GM12878 (cell line): ENCODE measurements at regions not wholly inside any gene's neighbourhood (a gene's known extent, or its start where the extent isn't known, plus 50 kb on each side); places are given as distances from the start of the nearest gene placed in this dataset.

Experiments used
- ATAC-seq: fragments of 200-7000 bp; cut with Tn5 transposase; 3 replicates; pipeline ENCODE4 v1.9.1; 2020; ENCODE audit warnings: mild to moderate bottlenecking, moderate library complexity
- BruUV-seq: library from RNA; stranded (reverse); fragments of 400-500 nt; replicated peaks from 2 replicates; lab custom pipeline; 2021; lab: Mats Ljungman, UMichigan
- CTCF ChIA-PET: fragments of 300-600 bp; sonication (Branson Sonifier 250); formaldehyde crosslinking; extraction: SDS; loops from one replicate; lab custom pipeline; 2021; ENCODE audit warnings: inconsistent platforms; lab: Yijun Ruan, JAX
- POLR2A ChIA-PET: fragments of 350-600 bp; formaldehyde crosslinking; extraction: SDS; loops from one replicate; lab custom pipeline; 2021; ENCODE audit warnings: inconsistent platforms; lab: Charles Lee
- RAD21 ChIA-PET: fragments of 300-600 bp; sonication (Branson Sonifier 250); formaldehyde crosslinking; loops from one replicate; lab custom pipeline; 2023; ENCODE audit warnings: antibody characterized with exemption; ENCODE audit not compliant: unreplicated experiment; lab: Charles Lee
- SMC1A ChIA-PET: fragments of 300-600 bp; sonication (Branson Sonifier 250); formaldehyde crosslinking; loops from one replicate; lab custom pipeline; 2023; ENCODE audit not compliant: unreplicated experiment, uncharacterized antibody; lab: Charles Lee
- DNase-seq: peaks from one replicate; pipeline ENCODE4 v3.0.0-alpha.2; 2011; ENCODE audit warnings: low read depth, low spot score
- FAIRE-seq: peaks from 3 replicates; lab custom pipeline; 2011; peaks lifted over from hg19 to GRCh38; lab: Jason Lieb, UNC
- H2AFZ ChIP-seq: 2 replicates; pipeline ENCODE4 v1.6.0; 2011; ENCODE audit warnings: low read depth, low read length, control low read depth; ENCODE audit not compliant: control insufficient read depth
- H3K27ac ChIP-seq: 2 replicates; pipeline ENCODE4 v1.5.1; 2011; ENCODE audit warnings: control low read depth; ENCODE audit not compliant: control insufficient read depth, insufficient read depth
- H3K27me3 ChIP-seq, 2 experiments: replicated peaks in 1 of 2; 2 replicates each; pipeline versions ENCODE4 v1.6.0 to v1.6.1; 2011; ENCODE audit warnings: low read length in 1 of 2; ENCODE audit not compliant: control insufficient read depth in 2 of 2, insufficient read depth in 2 of 2
- H3K36me3 ChIP-seq, 2 experiments: 2 replicates each; pipeline ENCODE4 v1.5.1; 2011; ENCODE audit warnings: low read length in 1 of 2; ENCODE audit not compliant: control insufficient read depth in 2 of 2, insufficient read depth in 2 of 2
- H3K4me1 ChIP-seq: 2 replicates; pipeline ENCODE4 v1.6.1; 2011; ENCODE audit warnings: mild to moderate bottlenecking, low read length, moderate library complexity, mixed read lengths; ENCODE audit not compliant: control insufficient read depth, insufficient read depth
- H3K4me2 ChIP-seq: 2 replicates; pipeline ENCODE4 v1.6.0; 2011; ENCODE audit warnings: control low read depth; ENCODE audit not compliant: control insufficient read depth, insufficient read depth
- H3K4me3 ChIP-seq: fragments of 200-600 bp; sonication (generic); 2 replicates; pipeline ENCODE4 v1.5.1; 2016
- H3K79me2 ChIP-seq: 2 replicates; pipeline ENCODE4 v1.6.0; 2011; ENCODE audit warnings: low read length; ENCODE audit not compliant: control insufficient read depth, insufficient read depth
- H3K9ac ChIP-seq: 2 replicates; pipeline ENCODE4 v1.8.0; 2011; ENCODE audit warnings: low read length, control low read depth, mixed read lengths; ENCODE audit not compliant: control insufficient read depth, insufficient read depth
- H3K9me3 ChIP-seq: replicated peaks from 3 replicates; pipeline ENCODE4 v1.5.1; 2011; ENCODE audit warnings: mild to moderate bottlenecking, low read length; ENCODE audit not compliant: control insufficient read depth, insufficient read depth
- H4K20me1 ChIP-seq: 2 replicates; pipeline ENCODE4 v1.6.0; 2011; ENCODE audit not compliant: control insufficient read depth, insufficient read depth
- ATF2 ChIP-seq: IDR thresholded peaks from 2 replicates; pipeline ENCODE4 v1.6.1; 2012; ENCODE audit warnings: low read length, inconsistent platforms
- ATF7 ChIP-seq: fragments of 450-650 bp; IDR thresholded peaks from 2 replicates; pipeline ENCODE4 v1.6.1; 2016; ENCODE audit warnings: low read depth, mild to moderate bottlenecking
- ESRRA ChIP-seq: IDR thresholded peaks from 2 replicates; pipeline ENCODE4 v1.6.1; 2012; ENCODE audit warnings: mild to moderate bottlenecking, low read length, improper control_type of control experiment
- JUNB ChIP-seq: IDR thresholded peaks from 2 replicates; pipeline ENCODE4 v1.6.1; 2016; ENCODE audit warnings: antibody characterized with exemption, mild to moderate bottlenecking
- RAD51 ChIP-seq: fragments of 450-650 bp; IDR thresholded peaks from 2 replicates; pipeline ENCODE4 v1.6.1; 2016; ENCODE audit warnings: moderate library complexity, mild to moderate bottlenecking, inconsistent platforms
- SPI1 ChIP-seq: IDR thresholded peaks from 2 replicates; pipeline ENCODE4 v1.6.1; 2011; ENCODE audit warnings: low read depth, mild to moderate bottlenecking, low read length, moderate library complexity, borderline replicate concordance; ENCODE audit not compliant: insufficient read depth
- SREBF1 ChIP-seq: IDR thresholded peaks from 2 replicates; pipeline ENCODE4 v1.6.1; 2012; ENCODE audit warnings: mild to moderate bottlenecking, low read length
- TCF3 ChIP-seq: IDR thresholded peaks from 2 replicates; pipeline ENCODE4 v1.6.1; 2012; ENCODE audit warnings: low read depth, mild to moderate bottlenecking, low read length, borderline replicate concordance; ENCODE audit not compliant: insufficient read depth
- WGBS: methylation state at CpG from one replicate; pipeline ENCODE4 v1.1.6; 2016; ENCODE audit warnings: low lambda C conversion rate; ENCODE audit not compliant: insufficient replicate concordance, insufficient coverage; ENCODE audit errors: missing lambda C conversion rate; 5-methylcytosine and 5-hydroxymethylcytosine counted together
- in situ Hi-C: fragments of 300-500 bp; cut with MboI; formaldehyde crosslinking; loops from 9 replicates; pipeline ENCODE4 v1.14.3; 2018; ENCODE audit warnings: mixed read lengths
- intact Hi-C: fragments of 100-400 bp; cut with micrococcal nuclease; formaldehyde crosslinking; loops from one replicate; pipeline ENCODE4 v1.14.2; 2022; ENCODE audit not compliant: unreplicated experiment
- TF ChIP-seq, protein P1 (sequence below): fragments of 450-650 bp; IDR thresholded peaks from 2 replicates; pipeline ENCODE4 v1.6.1; 2014; ENCODE audit warnings: mild to moderate bottlenecking

DNA sequence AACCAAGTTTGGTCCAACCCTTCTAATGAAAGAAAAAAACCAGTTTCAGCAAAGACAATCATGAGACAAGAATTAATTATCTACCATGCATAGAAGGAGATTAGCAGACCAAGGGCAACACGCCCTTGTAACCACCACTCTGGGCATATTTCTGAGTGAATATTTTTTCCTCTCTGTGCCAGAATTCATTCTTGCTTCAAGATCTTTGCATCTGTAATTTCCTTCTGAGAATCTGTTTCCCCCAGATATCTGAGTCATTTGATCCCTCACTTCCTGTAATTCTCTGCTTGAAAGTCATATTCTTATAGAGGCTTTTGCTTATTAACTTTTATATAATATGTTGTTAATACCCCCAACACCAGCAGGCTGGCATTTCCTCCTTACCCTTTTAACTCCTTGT lies 243.7 kb downstream of the SLC16A7 start:
- 0% methylated on average over 1 of the region's 1 CpG for WGBS
- H3K9me3 ChIP-seq = no peaks in the 10 kb centered on the region
- RAD21 ChIA-PET = no interaction called here
- H3K79me2 ChIP-seq = no peaks in the 10 kb centered on the region
- no peak overlapping the region for H2AFZ ChIP-seq
- SMC1A ChIA-PET = no interaction called here
- TF ChIP-seq JUNB (no peak), ESRRA (no peak)
- no TSS peak for BruUV-seq
- H3K36me3 ChIP-seq = no peaks in the 10 kb centered on the region
- in situ Hi-C loops (loop anchor here (10.0 kb wide), 1 partner anchor 435 kb away; no protein-coding TSS in a partner anchor), intact Hi-C loops (no loop called here)
- no peaks in the 10 kb centered on the region for H3K4me1 ChIP-seq
- no peaks in the 10 kb centered on the region for H3K27me3 ChIP-seq
- H3K27ac ChIP-seq = no peak overlapping the region
- H3K4me2 ChIP-seq = no peak overlapping the region
- CTCF ChIA-PET = no interaction called here
- ATAC-seq (no peak), FAIRE-seq (no peak), DNase-seq (no peak)
- no peak overlapping the region for H3K4me3 ChIP-seq
- POLR2A ChIA-PET = no interaction called here
- H4K20me1 ChIP-seq = no peaks in the 10 kb centered on the region
- no peak overlapping the region for H3K9ac ChIP-seq

DNA sequence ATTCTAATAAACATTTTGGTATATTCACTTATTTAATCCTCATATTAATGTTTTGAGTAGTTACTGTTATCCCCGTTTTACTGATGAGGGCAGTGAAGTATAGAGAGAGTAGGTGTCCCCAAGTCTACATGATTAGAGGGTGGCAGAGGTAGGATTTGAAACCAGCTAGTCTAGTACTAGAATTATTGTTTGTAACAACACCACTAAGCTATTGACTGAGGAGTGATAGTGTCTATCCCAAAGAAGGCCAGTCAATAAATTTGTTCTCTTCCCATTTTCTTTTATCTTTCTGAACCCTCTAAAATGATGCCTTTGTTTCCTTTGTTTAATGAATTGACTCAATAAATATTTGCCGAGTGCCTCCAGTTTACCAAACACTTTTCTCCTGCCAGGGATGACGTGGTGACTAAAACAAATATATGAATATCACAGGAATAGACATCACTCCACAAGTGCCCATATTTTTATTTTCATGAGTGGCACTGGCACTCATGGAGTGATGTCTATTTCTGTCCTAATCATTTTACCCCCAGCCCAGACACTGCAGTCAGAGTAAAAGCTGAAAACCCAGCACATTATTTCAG lies 247.5 kb downstream of the SLC16A7 start:
- no peaks in the 10 kb centered on the region for H3K79me2 ChIP-seq
- no peak overlapping the region for H3K4me2 ChIP-seq
- in situ Hi-C loops (no loop called here), intact Hi-C loops (no loop called here)
- TF ChIP-seq SREBF1 (no peak), ATF2 (no peak), RAD51 (no peak), TCF3 (no peak), ATF7 (no peak), SPI1 (no peak)
- TF ChIP-seq, protein P1, sequence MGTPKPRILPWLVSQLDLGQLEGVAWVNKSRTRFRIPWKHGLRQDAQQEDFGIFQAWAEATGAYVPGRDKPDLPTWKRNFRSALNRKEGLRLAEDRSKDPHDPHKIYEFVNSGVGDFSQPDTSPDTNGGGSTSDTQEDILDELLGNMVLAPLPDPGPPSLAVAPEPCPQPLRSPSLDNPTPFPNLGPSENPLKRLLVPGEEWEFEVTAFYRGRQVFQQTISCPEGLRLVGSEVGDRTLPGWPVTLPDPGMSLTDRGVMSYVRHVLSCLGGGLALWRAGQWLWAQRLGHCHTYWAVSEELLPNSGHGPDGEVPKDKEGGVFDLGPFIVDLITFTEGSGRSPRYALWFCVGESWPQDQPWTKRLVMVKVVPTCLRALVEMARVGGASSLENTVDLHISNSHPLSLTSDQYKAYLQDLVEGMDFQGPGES = no peak
- H3K27me3 ChIP-seq = no peaks in the 10 kb centered on the region
- no peaks in the 10 kb centered on the region for H4K20me1 ChIP-seq
- no peak for DNase-seq
- no peak for ATAC-seq
- H3K9ac ChIP-seq = no peak overlapping the region
- no peaks in the 10 kb centered on the region for H3K9me3 ChIP-seq
- RAD21 ChIA-PET = interaction anchor here (1.2 kb wide), 1 partner anchor 8 kb away, joined by 3 read pairs; no protein-coding TSS in a partner anchor
- no peak overlapping the region for H3K4me3 ChIP-seq
- no peak for FAIRE-seq
- POLR2A ChIA-PET = no interaction called here
- SMC1A ChIA-PET = interaction anchor here (1.5 kb wide), 1 partner anchor 33 kb away, joined by 3 read pairs; no protein-coding TSS in a partner anchor
- H3K27ac ChIP-seq = no peak overlapping the region
- CTCF ChIA-PET = interaction anchor here (5.1 kb wide), 1 partner anchor 8 kb away, joined by 21 read pairs; no protein-coding TSS in a partner anchor
- no peaks in the 10 kb centered on the region for H3K36me3 ChIP-seq
- no peaks in the 10 kb centered on the region for H3K4me1 ChIP-seq
- no TSS peak for BruUV-seq
- no peak overlapping the region for H2AFZ ChIP-seq
- WGBS = 20% methylated on average over 3 of the region's 3 CpGs
